HG02885 (cell line): ENCODE measurements at regions not wholly inside any gene's neighbourhood (a gene's known extent, or its start where the extent isn't known, plus 50 kb on each side); places are given as distances from the start of the nearest gene placed in this dataset.
"Not testable (repeated sequence)": the region's sequence is repeated elsewhere in the genome, so short reads cannot be mapped to it uniquely, and the experiment has no call there.

ENCODE experiments used
- ATAC-seq: cut with Tn5 transposase; IDR thresholded peaks from one replicate; pipeline ENCODE4 v1.9.1; 2021; ENCODE audit warnings: mild to moderate bottlenecking; ENCODE audit not compliant: unreplicated experiment, poor library complexity

- ATAC-seq = no peak
These were observed 159.5 kb upstream of the ACTBL2 start for GRCh38 chr5:57642066-57642465.

- no peak for ATAC-seq
These were observed 152.7 kb upstream of the ACTBL2 start for GRCh38 chr5:57635146-57635777.

GRCh38 chr5:57632937-57633336, 150.3 kb upstream of the ACTBL2 start:
- no peak for ATAC-seq

GRCh38 chr5:57631139-57631538, 148.5 kb upstream of the ACTBL2 start:
- ATAC-seq = not testable (repeated sequence)

GRCh38 chr5:57627661-57628060, 145.1 kb upstream of the ACTBL2 start:
- ATAC-seq = no peak

GRCh38 chr5:57626703-57627102, 144.1 kb upstream of the ACTBL2 start:
- ATAC-seq = no peak

- ATAC-seq = no peak
These were observed 139.0 kb upstream of the ACTBL2 start for GRCh38 chr5:57621624-57622023.

- ATAC-seq = no peak
These were observed 136.3 kb upstream of the ACTBL2 start for GRCh38 chr5:57618767-57619381.

GRCh38 chr5:57613741-57614140, 131.1 kb upstream of the ACTBL2 start:
- ATAC-seq = no peak

- ATAC-seq = no peak
These were observed 128.6 kb upstream of the ACTBL2 start for GRCh38 chr5:57611177-57611576.

- no peak for ATAC-seq
These were observed 125.9 kb upstream of the ACTBL2 start for GRCh38 chr5:57608542-57608941.

- ATAC-seq = no peak
These were observed 119.4 kb upstream of the ACTBL2 start for GRCh38 chr5:57601996-57602395.

GRCh38 chr5:57600321-57600720, 117.7 kb upstream of the ACTBL2 start:
- no peak for ATAC-seq

- ATAC-seq = no peak
These were observed 116.1 kb upstream of the ACTBL2 start for GRCh38 chr5:57598756-57599155.

- no peak for ATAC-seq
These were observed 115.5 kb upstream of the ACTBL2 start for GRCh38 chr5:57598097-57598496.

GRCh38 chr5:57595523-57595991, 112.9 kb upstream of the ACTBL2 start:
- no peak for ATAC-seq

- no peak for ATAC-seq
These were observed 111.8 kb upstream of the ACTBL2 start for GRCh38 chr5:57594436-57594835.

- no peak for ATAC-seq
These were observed 109.6 kb upstream of the ACTBL2 start for GRCh38 chr5:57592236-57592635.

GRCh38 chr5:57586649-57587048, 104.0 kb upstream of the ACTBL2 start:
- ATAC-seq = no peak

- no peak for ATAC-seq
These were observed 100.0 kb upstream of the ACTBL2 start for GRCh38 chr5:57582578-57583070.

- no peak for ATAC-seq
These were observed 99.2 kb upstream of the ACTBL2 start for GRCh38 chr5:57581772-57582171.

GRCh38 chr5:57581222-57581621, 98.6 kb upstream of the ACTBL2 start:
- ATAC-seq = no peak
